Sigmoid colon (tissue), 3 donors: ENCODE measurements at regions not wholly inside any gene's neighbourhood (a gene's known extent, or its start where the extent isn't known, plus 50 kb on each side); places are given as distances from the start of the nearest gene placed in this dataset.

Experiments
- POLR2A ChIP-seq, 2 donors: fragments of 450-650 bp; IDR thresholded peaks; one replicate each; pipeline ENCODE4 v1.6.1; 2016; ENCODE audit warnings: antibody characterized with exemption in 2 of 2, mild to moderate bottlenecking in 2 of 2, moderate library complexity in 2 of 2
- TF ChIP-seq, protein P1 (sequence below), 4 experiments: fragments of 450-650 bp in 3 of 4; fragments of 200-600 bp in 1 of 4; IDR thresholded peaks; one replicate each; pipeline ENCODE4 v1.5.1; 2016 to 2019; ENCODE audit warnings: antibody characterized with exemption in 4 of 4, mild to moderate bottlenecking in 3 of 4, moderate library complexity in 2 of 4

DNA sequence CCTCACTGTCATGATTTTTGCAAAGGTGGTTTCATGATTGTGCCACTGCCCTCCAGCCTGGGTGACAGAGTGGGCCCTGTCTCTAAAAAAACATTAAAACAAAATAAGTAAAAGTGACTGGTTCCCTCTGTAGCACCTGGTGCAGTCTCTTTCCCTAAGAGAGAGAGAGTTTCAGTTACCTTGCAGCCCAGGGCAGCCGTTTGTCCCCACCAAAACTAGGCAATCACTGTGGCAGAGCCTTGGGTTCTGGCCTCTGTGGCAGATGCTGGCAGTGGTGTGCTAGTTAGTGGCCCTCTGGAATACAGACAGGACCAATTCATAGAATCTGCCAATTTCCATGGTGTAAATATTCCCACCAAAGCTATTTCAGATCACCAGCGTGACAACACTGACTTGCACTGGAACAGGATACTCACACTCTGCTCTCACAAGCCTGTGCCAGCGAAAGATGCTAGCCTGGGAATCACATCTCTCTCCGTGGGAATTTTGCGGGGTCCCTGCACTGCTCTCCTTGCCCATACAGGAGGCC, 108.7 kb downstream of the TLR5 start:
- TF ChIP-seq POLR2A (IDR thresholded peaks at IDR 0.05) = no peak
- TF ChIP-seq, protein P1, sequence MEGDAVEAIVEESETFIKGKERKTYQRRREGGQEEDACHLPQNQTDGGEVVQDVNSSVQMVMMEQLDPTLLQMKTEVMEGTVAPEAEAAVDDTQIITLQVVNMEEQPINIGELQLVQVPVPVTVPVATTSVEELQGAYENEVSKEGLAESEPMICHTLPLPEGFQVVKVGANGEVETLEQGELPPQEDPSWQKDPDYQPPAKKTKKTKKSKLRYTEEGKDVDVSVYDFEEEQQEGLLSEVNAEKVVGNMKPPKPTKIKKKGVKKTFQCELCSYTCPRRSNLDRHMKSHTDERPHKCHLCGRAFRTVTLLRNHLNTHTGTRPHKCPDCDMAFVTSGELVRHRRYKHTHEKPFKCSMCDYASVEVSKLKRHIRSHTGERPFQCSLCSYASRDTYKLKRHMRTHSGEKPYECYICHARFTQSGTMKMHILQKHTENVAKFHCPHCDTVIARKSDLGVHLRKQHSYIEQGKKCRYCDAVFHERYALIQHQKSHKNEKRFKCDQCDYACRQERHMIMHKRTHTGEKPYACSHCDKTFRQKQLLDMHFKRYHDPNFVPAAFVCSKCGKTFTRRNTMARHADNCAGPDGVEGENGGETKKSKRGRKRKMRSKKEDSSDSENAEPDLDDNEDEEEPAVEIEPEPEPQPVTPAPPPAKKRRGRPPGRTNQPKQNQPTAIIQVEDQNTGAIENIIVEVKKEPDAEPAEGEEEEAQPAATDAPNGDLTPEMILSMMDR (IDR thresholded peaks at IDR 0.05) = no peak
